RPMI8226 (cell line): ENCODE measurements at regions not wholly inside any gene's neighbourhood (a gene's known extent, or its start where the extent isn't known, plus 50 kb on each side); places are given as distances from the start of the nearest gene placed in this dataset.
"Not testable (repeated sequence)": the region's sequence is repeated elsewhere in the genome, so short reads cannot be mapped to it uniquely, and the experiment has no call there.

ENCODE experiments used
- DNase-seq: peaks from one replicate; pipeline ENCODE4 v3.0.0-alpha.2; 2015

DNA sequence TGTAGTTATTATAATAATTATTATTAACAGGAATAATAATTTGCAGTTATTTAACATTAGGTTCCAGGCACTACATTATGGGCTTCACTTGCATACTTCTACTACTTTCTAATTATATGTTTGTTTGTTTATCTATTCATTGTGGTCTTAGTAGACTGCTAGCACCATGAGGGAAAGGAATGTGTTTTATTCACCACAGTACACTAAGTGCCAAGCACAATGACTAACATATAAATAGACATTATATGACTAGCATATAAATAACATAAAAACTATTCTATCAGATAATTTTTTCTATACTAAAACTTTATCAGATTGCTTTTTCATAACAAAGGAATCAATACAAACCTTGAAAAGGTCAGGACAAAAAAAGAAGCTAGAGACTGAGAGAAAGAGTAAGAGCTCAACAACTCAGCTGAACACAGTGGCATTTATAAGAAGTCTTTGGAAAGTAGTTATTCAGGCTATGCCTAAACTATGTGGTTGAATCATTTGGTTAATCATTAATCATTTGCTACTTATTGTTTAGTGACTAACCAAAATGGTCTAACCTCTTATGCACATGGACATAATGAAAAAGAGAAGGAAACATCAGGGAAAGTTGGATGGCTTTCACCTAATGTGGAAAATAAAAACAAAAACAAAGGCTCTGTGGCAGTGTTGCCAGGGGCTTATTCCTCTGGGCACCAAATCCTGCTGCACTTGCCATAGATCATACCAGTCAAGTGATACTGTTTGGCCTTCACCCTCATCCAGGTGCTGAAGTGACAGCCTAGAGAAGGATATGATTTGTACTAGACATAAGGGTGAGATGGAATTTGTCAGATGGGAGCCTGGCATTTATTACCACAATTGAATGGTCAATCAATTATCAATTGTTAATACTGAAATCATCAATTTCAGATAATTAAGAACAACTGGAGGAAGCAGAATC, 174.9 kb downstream of the ETAA1 start:
- DNase-seq = no peak

DNA sequence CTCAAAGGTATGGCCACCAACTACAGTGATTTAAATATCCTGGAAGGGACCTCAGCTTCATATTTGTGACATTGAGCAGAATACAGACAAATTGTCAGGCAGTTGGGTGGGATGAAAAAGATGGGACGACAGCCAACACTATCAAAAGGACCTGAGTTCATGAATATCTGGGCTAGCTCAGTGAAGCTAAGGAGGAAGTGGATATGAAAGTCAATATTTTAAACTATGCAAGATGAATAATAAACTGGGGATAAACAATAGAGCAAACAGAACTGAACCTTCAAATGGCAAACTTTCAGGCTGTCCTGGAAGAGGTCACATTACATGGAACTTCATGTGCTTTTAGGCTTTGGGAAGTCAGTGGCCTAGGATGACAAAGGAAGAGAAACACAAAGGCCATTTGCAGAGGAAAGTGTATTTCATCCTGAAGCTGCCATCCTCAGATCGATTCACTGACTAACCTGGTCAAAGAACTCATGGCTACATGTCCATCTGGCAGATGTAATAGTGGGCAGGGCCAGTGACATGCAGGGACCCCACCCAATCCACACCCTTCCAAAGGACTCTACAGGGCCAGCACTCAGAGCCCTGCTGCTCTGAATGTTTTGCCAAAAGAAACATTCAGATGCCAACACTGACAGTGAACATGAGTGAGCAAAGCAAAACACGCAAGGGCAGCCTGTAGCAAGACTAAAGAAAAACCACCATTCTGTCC, 175.7 kb downstream of the ETAA1 start:
- no peak for DNase-seq

- DNase-seq = no peak
Measured at GRCh38 chr2:67574230-67574629, 177.1 kb downstream of the ETAA1 start.

DNA sequence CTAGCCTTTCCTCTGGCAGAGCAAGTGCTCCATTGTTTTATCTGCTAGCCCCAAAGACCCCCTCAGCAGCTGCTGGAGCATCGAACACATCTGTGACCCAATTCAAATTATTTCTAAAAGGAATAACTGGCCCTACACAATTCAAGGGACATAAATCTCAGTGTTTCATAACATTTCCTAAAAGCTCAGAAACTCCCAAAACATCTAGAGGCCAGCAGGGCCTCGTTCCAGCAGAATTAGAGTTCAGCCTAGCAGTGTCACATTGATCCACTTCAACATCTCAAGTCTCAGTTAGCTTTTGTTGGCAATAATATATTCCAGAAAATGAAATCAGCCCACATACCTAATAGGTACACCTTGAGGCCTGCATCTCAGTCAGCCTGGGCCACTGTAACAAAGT, 179.1 kb downstream of the ETAA1 start:
- no peak for DNase-seq

GRCh38 chr2:67576991-67577390, 179.9 kb downstream of the ETAA1 start:
- no peak for DNase-seq

DNA sequence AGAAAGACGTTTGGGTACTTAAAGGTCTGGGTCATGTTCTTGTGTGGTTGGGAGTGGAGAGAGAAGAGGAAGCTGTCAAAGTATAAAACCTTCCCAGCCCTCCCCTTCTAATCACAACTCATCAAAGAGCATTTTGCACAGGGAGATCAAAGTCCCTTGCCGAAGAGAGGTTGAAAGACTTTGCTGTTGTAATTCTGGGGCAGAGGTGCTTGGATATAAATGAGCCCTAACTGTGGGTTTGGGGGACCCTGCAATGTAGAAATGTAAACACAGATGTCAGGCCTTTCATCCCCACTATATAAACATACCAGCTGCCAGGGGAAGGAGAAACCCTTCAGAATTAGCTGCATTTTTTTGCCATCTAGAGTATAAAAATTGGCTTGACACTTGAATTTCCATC, 182.1 kb downstream of the ETAA1 start:
- DNase-seq = no peak

GRCh38 chr2:67579806-67580205, 182.7 kb downstream of the ETAA1 start:
- DNase-seq = no peak

GRCh38 chr2:67581751-67582150, 184.6 kb downstream of the ETAA1 start:
- DNase-seq = no peak

DNA sequence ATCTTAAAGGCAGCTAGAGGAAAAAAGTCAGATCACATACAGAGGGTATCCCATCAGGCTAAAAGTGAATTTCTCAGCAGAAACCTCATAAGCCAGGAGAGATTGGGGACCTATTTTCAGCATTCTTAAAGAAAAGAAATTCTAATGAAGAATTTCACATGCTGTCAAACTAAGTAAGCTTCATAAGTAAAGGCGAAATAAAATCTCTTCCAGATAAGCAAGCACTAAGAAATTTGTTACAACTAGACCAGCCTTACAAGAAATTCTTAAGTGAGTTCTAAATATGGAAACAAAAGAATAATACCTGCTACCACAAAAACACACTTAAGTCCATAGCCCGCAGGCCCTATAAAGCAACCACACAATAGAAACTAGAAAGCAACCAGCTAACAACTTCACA, 186.1 kb downstream of the ETAA1 start:
- DNase-seq = no peak

- no peak for DNase-seq
Measured at GRCh38 chr2:67585400-67585799, 188.3 kb downstream of the ETAA1 start.

DNA sequence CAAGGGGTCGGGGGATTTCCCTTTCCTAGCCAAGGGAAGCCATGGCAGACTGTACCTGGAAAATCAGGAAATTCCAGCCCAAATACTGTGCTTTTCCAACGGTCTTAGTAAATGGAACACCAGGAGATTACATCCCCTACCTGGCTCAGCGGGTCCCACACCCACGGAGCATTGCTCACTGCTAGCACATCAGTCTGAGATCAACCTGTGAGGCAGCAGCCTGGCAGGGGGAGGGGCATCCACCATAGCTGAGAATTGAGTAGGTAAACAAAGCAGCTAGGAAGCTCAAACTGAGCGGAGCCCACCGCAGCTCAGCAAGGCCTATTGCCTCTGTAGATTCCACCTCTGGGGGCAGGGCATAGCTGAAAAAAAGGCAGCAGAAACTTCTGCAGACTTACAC, 192.0 kb downstream of the ETAA1 start:
- DNase-seq = not testable (repeated sequence)

DNA sequence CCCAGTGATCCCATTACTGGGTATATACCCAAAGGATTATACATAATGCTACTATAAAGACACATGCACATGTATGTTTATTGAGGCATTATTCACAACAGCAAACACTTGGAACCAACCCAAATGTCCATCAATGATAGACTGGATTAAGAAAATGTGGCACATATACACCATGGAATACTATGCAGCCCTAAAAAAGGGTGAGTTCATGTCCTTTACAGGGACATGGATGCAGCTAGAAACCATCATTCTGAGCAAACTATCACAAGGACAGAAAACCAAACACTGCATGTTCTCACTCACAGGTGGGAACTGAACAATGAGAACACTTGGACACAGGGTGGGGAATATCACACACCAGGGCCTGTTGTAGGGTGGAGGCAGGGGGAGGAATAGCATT, 197.4 kb downstream of the ETAA1 start:
- DNase-seq = not testable (repeated sequence)

DNA sequence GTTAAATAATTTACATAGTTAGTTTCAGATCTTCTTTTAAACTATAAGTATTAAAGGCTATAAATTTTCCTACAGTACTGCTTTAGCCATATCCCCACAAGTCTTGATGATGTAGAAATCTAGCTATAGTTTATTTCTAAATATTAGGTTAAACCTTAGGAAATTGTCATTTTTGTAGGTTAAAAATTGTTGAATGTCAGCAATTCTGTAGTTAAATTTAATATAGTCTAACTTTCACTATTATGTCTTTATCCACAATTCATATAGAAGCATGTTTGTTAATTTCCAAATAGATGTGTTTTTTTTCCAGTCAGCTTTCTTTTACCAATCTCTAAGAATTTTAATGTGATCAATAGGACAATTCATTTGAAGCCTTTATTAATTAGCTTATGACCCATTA, 199.7 kb downstream of the ETAA1 start:
- no peak for DNase-seq

DNA sequence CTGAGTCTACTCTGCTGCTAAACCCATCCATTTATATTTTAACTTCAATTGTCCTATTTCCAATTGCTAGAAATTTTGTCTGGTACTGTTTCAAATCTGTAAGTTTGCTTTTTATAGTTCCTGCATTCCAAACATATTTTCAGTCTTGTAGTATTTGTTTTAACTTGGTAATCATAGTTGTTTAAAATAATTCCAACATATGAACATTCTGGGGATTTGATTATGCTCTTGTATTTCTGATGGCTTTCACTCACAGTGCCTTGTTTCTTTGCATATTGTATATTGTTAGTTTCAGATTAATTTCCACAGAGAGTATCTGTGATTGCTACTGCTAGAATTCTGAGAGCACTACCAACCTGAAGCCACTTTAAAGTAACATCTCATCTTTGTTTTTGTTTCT, 202.4 kb downstream of the ETAA1 start:
- DNase-seq = no peak

DNA sequence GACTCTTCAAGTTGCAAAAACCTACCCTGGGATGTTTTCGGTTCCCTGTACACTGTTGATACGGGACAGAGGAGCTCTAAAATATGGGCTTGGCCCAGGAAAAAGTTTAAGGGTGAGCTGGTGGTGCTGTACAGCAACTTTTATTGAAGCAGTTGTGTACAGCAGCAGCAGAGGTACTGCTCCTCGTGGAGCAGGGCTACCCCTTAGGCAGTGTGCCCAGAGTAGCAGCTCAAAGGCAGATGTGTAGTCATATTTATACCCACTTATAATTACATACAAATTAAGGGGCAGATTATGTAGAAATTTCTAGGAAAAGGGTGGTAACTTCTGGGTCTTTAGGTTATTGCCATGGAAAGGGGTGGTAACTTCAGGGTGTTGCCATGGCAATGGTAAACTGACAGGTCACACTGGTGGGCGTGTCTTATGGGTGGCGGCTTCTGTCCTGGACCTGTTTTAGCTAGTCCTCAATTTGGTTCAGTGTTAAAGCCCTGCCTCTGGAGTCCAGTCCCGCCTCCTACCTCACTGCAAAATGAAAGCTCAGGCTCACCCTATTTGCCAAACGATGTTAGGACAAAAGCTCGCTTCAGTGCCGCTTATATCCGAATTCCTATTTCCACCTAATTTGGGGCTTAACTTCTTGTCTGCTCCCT, 203.2 kb downstream of the ETAA1 start:
- DNase-seq = no peak

DNA sequence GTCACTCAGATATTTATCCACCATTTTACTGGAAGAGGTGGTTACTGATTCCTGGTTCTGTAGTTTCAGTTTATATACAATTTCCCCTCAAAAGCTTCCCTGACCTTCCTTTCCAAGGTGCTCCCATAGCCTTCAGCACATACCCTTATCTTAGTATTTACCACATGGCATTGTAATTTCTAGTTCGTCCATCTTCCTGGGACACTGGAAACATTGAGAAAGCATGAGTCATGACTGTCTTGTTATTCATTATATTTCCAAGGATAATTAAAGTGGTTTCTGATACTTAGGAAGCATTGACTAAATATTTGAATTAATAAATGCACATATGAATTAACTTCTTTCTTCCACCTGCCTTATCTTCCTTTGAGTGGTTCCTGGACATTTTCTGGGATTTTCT, 203.8 kb downstream of the ETAA1 start:
- DNase-seq = no peak

DNA sequence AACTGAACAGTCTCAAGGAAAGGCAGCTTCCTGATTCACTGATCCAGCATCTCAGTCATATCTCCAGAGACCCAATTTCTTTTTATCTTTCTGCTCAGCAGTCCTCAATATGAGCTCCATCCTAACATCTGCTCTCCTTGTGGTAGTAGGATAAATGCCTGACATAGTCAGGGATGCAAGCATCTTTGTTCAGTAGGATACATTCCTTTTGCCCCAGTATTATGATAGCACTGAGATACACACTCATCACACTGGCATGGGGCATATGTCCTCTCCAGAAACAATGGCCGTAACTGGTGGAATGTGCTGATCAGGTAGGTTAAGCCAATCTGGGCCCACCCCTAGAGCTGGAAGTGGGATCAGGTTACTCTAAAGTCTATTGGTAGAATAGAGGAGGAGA, 207.2 kb downstream of the ETAA1 start:
- no peak for DNase-seq

- DNase-seq = no peak
Measured at GRCh38 chr2:67612576-67613042, 215.5 kb downstream of the ETAA1 start.

GRCh38 chr2:67613227-67613626, 216.1 kb downstream of the ETAA1 start:
- DNase-seq = no peak

- no peak for DNase-seq
Measured at GRCh38 chr2:67614454-67614853, 217.3 kb downstream of the ETAA1 start.

GRCh38 chr2:67616749-67617148, 219.6 kb downstream of the ETAA1 start:
- DNase-seq = no peak

- DNase-seq = no peak
Measured at GRCh38 chr2:67619204-67619603, 222.1 kb downstream of the ETAA1 start.

GRCh38 chr2:67623741-67624140, 226.6 kb downstream of the ETAA1 start:
- DNase-seq = not testable (repeated sequence)

- no peak for DNase-seq
Measured at GRCh38 chr2:67625178-67625577, 228.0 kb downstream of the ETAA1 start.
